ENCODE measurements at regions not wholly inside any gene's neighbourhood (a gene's known extent, or its start where the extent isn't known, plus 50 kb on each side); places are given as distances from the start of the nearest gene placed in this dataset.

GRCh38 chr20:39089797-39090196 is 127.7 kb downstream of the DHX35 start:
- DNase-seq (ENCODE audit: low read depth in 4 of 4, low spot score in 3 of 4) = no peak
